DOHH2 (cell line): ENCODE measurements at regions not wholly inside any gene's neighbourhood (a gene's known extent, or its start where the extent isn't known, plus 50 kb on each side); places are given as distances from the start of the nearest gene placed in this dataset.

ENCODE experiments used
- EZH2phosphoT487 ChIP-seq: fragments of 200-600 bp; sonication (generic); IDR thresholded peaks from 2 replicates; pipeline ENCODE4 v1.6.1; 2017; ENCODE audit warnings: borderline replicate concordance, mild to moderate bottlenecking, antibody characterized with exemption, low read length, moderate library complexity, mixed read lengths
- TF ChIP-seq, protein P1 (sequence below): fragments of 200-600 bp; sonication (generic); IDR thresholded peaks from one replicate; pipeline ENCODE4 v1.5.1; 2014; ENCODE audit warnings: antibody characterized with exemption, mild to moderate bottlenecking, low read depth, low read length; ENCODE audit not compliant: poor library complexity, severe bottlenecking

DNA sequence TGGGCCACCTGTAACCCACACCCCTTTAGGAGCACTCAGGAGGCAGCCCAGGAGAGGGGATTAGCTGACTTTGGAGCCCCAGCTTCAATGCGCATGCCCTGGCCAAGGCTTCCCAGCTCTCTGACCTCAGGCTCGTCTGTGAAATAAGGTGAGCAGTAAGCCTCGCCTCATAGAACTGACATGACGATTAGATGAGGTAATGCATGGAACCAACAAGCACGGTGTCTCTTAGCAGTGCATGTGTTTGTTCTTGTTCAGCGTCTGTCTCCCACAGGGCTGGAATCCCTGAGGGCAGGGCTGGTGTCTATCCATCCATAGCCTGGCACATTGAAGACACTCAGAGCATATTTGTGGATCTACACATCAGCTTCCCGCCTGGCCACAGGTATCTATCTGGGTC lies 415.4 kb downstream of the MN1 start:
- TF ChIP-seq, protein P1, sequence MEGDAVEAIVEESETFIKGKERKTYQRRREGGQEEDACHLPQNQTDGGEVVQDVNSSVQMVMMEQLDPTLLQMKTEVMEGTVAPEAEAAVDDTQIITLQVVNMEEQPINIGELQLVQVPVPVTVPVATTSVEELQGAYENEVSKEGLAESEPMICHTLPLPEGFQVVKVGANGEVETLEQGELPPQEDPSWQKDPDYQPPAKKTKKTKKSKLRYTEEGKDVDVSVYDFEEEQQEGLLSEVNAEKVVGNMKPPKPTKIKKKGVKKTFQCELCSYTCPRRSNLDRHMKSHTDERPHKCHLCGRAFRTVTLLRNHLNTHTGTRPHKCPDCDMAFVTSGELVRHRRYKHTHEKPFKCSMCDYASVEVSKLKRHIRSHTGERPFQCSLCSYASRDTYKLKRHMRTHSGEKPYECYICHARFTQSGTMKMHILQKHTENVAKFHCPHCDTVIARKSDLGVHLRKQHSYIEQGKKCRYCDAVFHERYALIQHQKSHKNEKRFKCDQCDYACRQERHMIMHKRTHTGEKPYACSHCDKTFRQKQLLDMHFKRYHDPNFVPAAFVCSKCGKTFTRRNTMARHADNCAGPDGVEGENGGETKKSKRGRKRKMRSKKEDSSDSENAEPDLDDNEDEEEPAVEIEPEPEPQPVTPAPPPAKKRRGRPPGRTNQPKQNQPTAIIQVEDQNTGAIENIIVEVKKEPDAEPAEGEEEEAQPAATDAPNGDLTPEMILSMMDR, result no peak
- no peak for TF ChIP-seq EZH2phosphoT487
